ENCODE measurements at regions not wholly inside any gene's neighbourhood (a gene's known extent, or its start where the extent isn't known, plus 50 kb on each side); places are given as distances from the start of the nearest gene placed in this dataset.

GRCh38 chr5:135248801-135249231, 150.2 kb downstream of the MACROH2A1 start:
- DNase-seq (ENCODE audit: low read depth): no peak

- no peak for DNase-seq (ENCODE audit: low read depth)
These were observed 151.9 kb downstream of the MACROH2A1 start for GRCh38 chr5:135246923-135247795.

DNA sequence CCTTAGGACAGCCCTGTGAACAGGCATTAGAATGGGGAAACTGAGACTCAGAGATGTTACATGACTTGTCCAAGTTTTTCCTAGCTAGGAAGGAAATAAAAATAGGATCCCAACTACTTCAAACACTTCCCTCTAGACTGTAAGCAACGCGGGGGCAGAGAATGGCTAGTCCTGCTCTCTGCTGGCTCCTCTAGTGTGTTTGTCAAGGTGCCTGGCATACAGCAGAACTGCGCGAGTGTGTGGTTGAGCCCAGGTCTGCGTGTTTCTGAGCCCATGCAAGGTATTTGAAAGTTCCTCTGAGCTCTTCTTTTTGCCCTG, 152.5 kb downstream of the MACROH2A1 start:
- no peak for DNase-seq (ENCODE audit: low read depth)

- DNase-seq (ENCODE audit: low read depth): no peak
These were observed 153.2 kb downstream of the MACROH2A1 start for GRCh38 chr5:135245521-135246499.

DNA sequence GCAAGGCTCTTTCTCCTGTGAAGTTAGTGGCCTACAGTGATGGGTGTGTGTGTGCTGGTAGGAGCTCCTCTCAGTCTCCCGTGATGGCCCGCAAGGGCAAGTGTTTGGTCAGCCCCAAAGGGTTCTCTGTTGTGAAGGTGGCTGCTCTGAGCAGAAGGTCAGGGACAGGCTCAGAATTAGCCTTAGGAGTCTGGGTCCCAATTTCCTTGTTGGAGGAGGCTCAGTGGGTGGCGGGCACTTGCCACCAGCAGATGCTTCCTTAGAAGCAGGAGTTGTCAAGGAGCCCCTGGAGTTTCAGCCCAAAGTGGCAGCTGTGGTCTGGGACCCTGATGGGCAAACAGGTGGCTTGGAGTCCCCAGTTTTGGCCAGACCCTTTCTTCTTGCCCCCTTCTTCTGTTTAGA, 154.4 kb downstream of the MACROH2A1 start:
- no peak for DNase-seq (ENCODE audit: low read depth)

DNA sequence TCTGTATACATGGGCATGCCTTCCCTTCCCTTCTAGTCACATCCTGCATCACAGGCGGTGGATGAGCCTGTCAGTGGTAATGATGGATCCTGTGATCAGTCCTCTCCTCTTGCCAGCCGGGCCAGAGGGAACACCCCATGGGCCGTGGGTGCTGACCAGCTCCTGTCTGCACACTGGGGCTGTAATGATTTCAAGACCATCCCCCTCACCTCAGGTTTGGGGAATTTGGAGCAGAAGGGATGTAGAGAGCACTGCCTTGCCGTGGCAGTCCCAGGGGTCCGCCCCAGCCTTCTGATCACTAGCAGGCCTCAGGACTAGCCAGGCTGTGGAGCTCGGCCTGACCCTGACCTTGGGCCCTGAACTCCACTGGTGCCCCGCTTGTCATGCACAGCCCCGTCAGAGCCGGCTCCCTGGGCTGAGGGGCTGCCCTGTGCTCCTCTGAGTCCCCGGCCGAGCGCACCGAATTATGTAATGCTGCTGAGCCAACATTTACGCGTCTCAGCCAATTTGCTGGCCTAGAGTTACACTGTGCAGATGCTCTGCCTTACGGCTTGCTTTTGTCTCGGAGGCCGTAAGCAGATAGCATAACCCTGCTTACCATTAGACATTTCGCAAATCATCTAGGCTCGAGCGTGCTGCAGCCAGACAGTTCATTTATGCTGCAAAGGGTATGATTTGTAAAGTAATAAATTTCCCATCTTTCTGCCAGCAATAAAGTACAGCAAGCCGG, 155.3 kb downstream of the MACROH2A1 start:
- DNase-seq (ENCODE audit: low read depth): no peak

DNA sequence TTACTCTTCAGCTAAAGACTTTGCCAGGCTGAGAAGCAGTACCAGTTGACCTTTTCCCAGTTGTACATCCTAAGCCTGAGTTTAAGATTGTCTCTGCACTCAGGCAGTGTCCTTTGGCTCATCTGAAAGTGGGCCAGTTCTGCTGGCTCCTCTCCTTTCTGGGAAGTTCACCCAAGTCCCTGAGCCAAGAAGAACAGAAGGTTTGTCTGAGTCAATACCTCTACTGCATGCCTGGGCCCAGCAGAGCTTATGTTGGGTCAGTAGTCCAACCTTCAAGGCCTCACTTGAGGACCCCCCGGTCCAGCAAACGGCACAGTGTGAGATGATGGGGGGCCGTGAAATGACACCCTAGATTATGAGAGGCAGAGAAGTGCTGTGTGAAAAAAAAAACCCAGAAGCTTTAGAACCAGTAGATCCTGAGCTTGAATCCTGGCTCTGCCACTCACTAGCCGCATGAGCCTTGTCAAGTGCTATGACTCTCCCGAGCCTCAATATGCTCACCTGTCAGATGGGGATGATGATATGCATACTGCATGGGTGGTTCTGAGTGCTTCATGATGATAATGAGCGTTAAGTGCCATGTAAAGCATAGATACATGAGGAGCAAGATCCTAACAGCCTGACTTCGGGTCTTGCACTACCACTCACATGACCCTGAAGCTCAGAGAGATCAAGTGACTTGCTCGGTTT, 156.0 kb downstream of the MACROH2A1 start:
- DNase-seq (ENCODE audit: low read depth): no peak

GRCh38 chr5:135242021-135242865, 156.8 kb downstream of the MACROH2A1 start:
- no peak for DNase-seq (ENCODE audit: low read depth)

DNA sequence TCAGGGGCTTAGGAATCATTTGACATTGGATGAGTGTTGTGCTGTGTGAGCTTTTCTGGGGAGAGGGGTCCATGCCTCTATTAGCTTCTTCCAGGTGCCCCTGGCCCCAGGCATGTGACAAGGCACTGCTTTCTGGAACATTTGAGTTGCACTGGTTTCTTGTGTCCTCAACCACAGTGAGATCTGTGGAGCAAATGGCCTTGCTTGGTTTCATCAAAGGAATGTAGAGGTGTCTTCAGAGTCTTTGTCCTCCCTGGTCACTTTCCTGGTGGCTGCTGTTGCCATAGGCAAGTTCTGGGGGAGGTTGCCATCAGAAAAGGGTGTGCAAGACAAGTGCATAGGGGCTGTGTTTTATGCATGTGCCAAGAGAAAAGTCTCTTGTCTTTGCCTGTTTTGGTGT, 157.5 kb downstream of the MACROH2A1 start:
- DNase-seq (ENCODE audit: low read depth): no peak

DNA sequence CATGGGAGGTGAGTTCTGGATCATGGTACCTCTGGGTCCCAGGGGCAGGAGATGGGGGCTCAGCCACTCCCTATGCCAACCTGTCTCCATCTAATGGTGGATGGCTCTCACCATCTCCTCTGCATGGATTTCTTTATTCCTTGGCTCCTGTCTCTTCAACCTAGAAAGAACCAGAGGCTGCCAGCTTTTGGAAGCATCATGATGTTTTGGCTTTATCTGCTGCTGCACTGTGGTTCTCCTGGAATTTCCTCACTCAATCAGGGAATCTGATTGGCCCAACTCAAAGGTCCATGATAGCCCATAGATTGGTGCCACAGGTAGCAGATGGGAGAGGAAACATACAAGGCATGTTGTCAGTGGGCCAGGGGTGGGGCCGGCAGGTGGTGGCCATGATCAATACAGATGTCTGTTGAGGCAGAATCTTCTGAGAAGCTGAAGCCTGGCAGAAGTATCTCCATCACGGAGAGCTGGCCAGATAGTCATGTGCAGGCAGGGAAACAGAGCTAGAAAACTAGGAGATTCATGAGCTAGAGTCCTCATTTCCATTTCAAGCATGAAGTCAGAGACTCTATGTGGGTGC, 158.2 kb downstream of the MACROH2A1 start:
- DNase-seq (ENCODE audit: low read depth): no peak

DNA sequence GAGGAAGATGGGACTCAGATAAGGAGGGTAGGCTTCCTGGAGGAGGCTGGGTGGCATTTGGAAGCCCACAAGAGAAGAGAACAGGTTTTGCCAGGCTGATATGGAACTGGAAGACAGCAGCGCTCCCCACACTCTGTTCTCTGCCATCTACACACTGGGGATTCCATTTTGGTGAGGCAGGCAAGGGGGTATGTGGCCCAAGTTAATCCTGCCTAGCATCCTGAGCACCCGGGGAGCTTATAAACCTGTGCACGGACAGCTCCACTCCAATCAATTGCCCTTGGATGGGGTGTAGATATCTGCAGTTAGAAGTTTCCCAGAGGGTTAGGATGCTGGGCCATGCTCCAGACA, 158.8 kb downstream of the MACROH2A1 start:
- no peak for DNase-seq (ENCODE audit: low read depth)

- no peak for DNase-seq (ENCODE audit: low read depth)
These were observed 159.4 kb downstream of the MACROH2A1 start for GRCh38 chr5:135239453-135240282.

GRCh38 chr5:135238622-135239452, 160.2 kb downstream of the MACROH2A1 start:
- DNase-seq (ENCODE audit: low read depth): no peak

GRCh38 chr5:135237748-135238103, 161.3 kb downstream of the MACROH2A1 start:
- no peak for DNase-seq (ENCODE audit: low read depth)

- DNase-seq (ENCODE audit: low read depth): no peak
These were observed 161.9 kb downstream of the MACROH2A1 start for GRCh38 chr5:135236908-135237747.

DNA sequence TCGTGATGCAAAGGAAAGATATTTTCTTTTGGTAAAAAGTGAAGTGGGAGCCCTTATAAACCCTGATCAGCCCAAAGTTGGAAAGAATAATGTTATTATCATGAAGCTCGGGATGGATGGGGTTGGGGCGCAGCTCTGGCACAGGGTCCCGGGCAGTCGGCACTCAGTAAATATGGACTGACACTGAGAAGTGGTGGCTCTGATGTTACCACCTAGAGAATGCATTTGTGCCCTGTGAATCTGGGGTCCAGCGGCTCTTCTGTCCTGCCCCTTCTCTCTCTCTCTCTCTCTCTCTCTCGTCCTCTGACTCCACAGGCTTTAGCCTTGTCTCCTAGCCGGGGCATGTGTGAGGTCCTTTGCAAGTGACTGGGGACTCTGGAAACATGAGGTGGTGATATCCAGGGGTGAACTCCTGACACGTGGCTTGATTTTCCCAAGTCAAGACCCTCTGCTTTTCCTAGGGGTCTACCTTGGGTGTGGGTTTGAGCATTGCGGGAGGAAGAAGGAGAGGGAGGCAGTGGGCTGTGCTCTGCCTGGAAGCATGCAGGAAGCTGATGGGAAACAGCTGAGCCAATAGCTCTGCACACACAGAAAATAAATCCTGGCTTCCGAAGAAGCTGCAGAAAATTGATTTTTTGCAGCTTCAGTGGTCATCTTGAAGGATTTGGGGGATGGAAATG, 162.7 kb downstream of the MACROH2A1 start:
- DNase-seq (ENCODE audit: low read depth): no peak

GRCh38 chr5:135235551-135236227, 163.3 kb downstream of the MACROH2A1 start:
- no peak for DNase-seq (ENCODE audit: low read depth)
